ENCODE measurements at regions not wholly inside any gene's neighbourhood (a gene's known extent, or its start where the extent isn't known, plus 50 kb on each side); places are given as distances from the start of the nearest gene placed in this dataset.

DNA sequence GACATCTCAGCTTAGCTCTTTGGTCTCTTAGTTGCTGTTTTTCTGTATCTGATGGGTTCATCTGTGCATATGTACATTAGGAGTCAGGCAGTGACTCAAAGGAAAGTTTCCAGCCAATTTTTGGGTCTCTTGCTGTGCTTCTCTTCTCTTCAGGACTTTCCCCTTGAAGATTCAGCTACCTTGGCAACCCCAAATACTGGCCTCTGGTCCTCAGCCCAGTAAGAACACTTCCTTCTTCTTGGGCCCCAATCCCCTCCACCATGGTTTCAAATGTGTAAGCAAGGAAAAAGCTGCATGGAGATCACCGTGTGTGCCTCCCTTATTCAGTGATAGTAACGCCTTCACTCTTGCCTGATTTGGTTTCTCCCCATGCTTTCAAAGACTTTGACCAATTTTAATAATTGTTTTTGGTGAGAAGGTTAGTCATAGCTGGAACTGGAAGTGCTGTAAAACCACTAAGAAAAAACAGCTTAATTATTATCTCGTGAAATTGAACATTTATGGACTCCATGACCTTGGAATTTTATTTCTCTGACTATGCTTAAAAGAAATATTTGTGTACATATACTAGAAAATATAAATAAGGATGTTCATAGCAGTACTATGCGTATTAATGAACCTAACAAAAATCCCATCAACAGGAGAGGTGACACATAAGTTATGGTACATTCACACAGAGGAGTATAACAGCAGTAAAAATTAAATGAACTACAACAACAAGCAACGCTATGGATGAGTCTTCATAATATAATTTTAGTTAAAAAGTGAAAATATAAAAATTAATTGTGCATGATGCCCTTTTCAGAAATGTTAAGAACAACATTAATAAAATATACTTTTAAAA, 125.3 kb upstream of the BCL6 start (continued):
- TF ChIP-seq SPI1 (IDR thresholded peaks at IDR 0.05; ENCODE audit: borderline replicate concordance, insufficient read depth, low read depth, low read length), result 0 out of 2 replicates have a peak, but pooled peaks have one; percentile 9
- TF ChIP-seq, protein P1, sequence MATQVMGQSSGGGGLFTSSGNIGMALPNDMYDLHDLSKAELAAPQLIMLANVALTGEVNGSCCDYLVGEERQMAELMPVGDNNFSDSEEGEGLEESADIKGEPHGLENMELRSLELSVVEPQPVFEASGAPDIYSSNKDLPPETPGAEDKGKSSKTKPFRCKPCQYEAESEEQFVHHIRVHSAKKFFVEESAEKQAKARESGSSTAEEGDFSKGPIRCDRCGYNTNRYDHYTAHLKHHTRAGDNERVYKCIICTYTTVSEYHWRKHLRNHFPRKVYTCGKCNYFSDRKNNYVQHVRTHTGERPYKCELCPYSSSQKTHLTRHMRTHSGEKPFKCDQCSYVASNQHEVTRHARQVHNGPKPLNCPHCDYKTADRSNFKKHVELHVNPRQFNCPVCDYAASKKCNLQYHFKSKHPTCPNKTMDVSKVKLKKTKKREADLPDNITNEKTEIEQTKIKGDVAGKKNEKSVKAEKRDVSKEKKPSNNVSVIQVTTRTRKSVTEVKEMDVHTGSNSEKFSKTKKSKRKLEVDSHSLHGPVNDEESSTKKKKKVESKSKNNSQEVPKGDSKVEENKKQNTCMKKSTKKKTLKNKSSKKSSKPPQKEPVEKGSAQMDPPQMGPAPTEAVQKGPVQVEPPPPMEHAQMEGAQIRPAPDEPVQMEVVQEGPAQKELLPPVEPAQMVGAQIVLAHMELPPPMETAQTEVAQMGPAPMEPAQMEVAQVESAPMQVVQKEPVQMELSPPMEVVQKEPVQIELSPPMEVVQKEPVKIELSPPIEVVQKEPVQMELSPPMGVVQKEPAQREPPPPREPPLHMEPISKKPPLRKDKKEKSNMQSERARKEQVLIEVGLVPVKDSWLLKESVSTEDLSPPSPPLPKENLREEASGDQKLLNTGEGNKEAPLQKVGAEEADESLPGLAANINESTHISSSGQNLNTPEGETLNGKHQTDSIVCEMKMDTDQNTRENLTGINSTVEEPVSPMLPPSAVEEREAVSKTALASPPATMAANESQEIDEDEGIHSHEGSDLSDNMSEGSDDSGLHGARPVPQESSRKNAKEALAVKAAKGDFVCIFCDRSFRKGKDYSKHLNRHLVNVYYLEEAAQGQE (IDR thresholded peaks at IDR 0.05; ENCODE audit: low read depth, low read length), result no peak
- TF ChIP-seq NFYB (IDR thresholded peaks at IDR 0.05; ENCODE audit: insufficient read depth, low read depth, low read length), result no peak
- TF ChIP-seq RB1 (IDR thresholded peaks at IDR 0.05; ENCODE audit: borderline replicate concordance), result no peak
- no peak for TF ChIP-seq CREB1 (IDR thresholded peaks at IDR 0.05; ENCODE audit: low read depth)
- TF ChIP-seq MTA3 (IDR thresholded peaks at IDR 0.05; ENCODE audit: borderline replicate concordance, low read length), result no peak
- no peak for TF ChIP-seq RAD51 (IDR thresholded peaks at IDR 0.05)
- TF ChIP-seq SMC3 (IDR thresholded peaks at IDR 0.05; ENCODE audit: borderline replicate concordance, low read length), result no peak
- TF ChIP-seq EED (IDR thresholded peaks at IDR 0.05; ENCODE audit: low read depth), result peak; percentile 60
- TF ChIP-seq LARP7 (IDR thresholded peaks at IDR 0.05), result no peak
- no peak for TF ChIP-seq GATAD2B (conservative IDR thresholded peaks at IDR 0.05; ENCODE audit: low read depth)
- TF ChIP-seq, protein P2, sequence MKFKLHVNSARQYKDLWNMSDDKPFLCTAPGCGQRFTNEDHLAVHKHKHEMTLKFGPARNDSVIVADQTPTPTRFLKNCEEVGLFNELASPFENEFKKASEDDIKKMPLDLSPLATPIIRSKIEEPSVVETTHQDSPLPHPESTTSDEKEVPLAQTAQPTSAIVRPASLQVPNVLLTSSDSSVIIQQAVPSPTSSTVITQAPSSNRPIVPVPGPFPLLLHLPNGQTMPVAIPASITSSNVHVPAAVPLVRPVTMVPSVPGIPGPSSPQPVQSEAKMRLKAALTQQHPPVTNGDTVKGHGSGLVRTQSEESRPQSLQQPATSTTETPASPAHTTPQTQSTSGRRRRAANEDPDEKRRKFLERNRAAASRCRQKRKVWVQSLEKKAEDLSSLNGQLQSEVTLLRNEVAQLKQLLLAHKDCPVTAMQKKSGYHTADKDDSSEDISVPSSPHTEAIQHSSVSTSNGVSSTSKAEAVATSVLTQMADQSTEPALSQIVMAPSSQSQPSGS (IDR thresholded peaks at IDR 0.05; ENCODE audit: low read length), result no peak
- TF ChIP-seq IKZF1 (conservative IDR thresholded peaks at IDR 0.05), result peak; percentile 67
- TF ChIP-seq, protein P3, sequence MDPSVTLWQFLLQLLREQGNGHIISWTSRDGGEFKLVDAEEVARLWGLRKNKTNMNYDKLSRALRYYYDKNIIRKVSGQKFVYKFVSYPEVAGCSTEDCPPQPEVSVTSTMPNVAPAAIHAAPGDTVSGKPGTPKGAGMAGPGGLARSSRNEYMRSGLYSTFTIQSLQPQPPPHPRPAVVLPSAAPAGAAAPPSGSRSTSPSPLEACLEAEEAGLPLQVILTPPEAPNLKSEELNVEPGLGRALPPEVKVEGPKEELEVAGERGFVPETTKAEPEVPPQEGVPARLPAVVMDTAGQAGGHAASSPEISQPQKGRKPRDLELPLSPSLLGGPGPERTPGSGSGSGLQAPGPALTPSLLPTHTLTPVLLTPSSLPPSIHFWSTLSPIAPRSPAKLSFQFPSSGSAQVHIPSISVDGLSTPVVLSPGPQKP (IDR thresholded peaks at IDR 0.05; ENCODE audit: low read depth, low read length), result no peak
- peak; percentile 85 for TF ChIP-seq MTA2 (IDR thresholded peaks at IDR 0.05; ENCODE audit: low read depth)
- TF ChIP-seq ZNF217 (IDR thresholded peaks at IDR 0.05), result peak; percentile 55; the same call in 1 of the 2 replicates
- TF ChIP-seq, protein P4, sequence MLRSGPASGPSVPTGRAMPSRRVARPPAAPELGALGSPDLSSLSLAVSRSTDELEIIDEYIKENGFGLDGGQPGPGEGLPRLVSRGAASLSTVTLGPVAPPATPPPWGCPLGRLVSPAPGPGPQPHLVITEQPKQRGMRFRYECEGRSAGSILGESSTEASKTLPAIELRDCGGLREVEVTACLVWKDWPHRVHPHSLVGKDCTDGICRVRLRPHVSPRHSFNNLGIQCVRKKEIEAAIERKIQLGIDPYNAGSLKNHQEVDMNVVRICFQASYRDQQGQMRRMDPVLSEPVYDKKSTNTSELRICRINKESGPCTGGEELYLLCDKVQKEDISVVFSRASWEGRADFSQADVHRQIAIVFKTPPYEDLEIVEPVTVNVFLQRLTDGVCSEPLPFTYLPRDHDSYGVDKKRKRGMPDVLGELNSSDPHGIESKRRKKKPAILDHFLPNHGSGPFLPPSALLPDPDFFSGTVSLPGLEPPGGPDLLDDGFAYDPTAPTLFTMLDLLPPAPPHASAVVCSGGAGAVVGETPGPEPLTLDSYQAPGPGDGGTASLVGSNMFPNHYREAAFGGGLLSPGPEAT (IDR thresholded peaks at IDR 0.05; ENCODE audit: low read depth), result no peak; the same call in 1 of the 2 replicates
- no peak for TF ChIP-seq SMARCA5 (IDR thresholded peaks at IDR 0.05)
- TF ChIP-seq IRF4 (IDR thresholded peaks at IDR 0.05; ENCODE audit: low read depth, low read length), result peak; percentile 32; the same call in 1 of the 2 replicates
- TF ChIP-seq DPF2 (IDR thresholded peaks at IDR 0.05), result peak; percentile 55; the same call in 1 of the 2 replicates
- no peak for TF ChIP-seq MEF2B (IDR thresholded peaks at IDR 0.05; ENCODE audit: partially characterized antibody, poor library complexity, severe bottlenecking)
- TF ChIP-seq, protein P5, sequence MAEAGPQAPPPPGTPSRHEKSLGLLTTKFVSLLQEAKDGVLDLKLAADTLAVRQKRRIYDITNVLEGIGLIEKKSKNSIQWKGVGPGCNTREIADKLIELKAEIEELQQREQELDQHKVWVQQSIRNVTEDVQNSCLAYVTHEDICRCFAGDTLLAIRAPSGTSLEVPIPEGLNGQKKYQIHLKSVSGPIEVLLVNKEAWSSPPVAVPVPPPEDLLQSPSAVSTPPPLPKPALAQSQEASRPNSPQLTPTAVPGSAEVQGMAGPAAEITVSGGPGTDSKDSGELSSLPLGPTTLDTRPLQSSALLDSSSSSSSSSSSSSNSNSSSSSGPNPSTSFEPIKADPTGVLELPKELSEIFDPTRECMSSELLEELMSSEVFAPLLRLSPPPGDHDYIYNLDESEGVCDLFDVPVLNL (IDR thresholded peaks at IDR 0.05; ENCODE audit: low read depth, low read length), result no peak
- no peak for TF ChIP-seq ZNF384 (IDR thresholded peaks at IDR 0.05; ENCODE audit: borderline replicate concordance, low read depth, low read length)
